Trophoblast cell (in vitro differentiated cells and primary cell): ENCODE measurements at regions not wholly inside any gene's neighbourhood (a gene's known extent, or its start where the extent isn't known, plus 50 kb on each side); places are given as distances from the start of the nearest gene placed in this dataset.

ENCODE experiments used
- DNase-seq, 2 donors: peaks; one replicate each; pipeline ENCODE4 v3.0.0-alpha.2; 2016
- H2AFZ ChIP-seq: 2 replicates; pipeline ENCODE4 v1.6.1; 2013; ENCODE audit warnings: low read length, moderate library complexity, mild to moderate bottlenecking; ENCODE audit not compliant: insufficient read depth, poor library complexity
- H2AK5ac ChIP-seq: 2 replicates; pipeline ENCODE4 v1.6.1; 2013; ENCODE audit warnings: mild to moderate bottlenecking, low read length
- H2BK120ac ChIP-seq: 2 replicates; pipeline ENCODE4 v1.6.1; 2013; ENCODE audit warnings: low read length, mild to moderate bottlenecking, moderate library complexity; ENCODE audit not compliant: insufficient read depth, poor library complexity
- H2BK12ac ChIP-seq: 2 replicates; pipeline ENCODE4 v1.6.1; 2013; ENCODE audit warnings: mild to moderate bottlenecking, low read length, moderate library complexity
- H2BK5ac ChIP-seq: 2 replicates; pipeline ENCODE4 v1.6.1; 2013; ENCODE audit warnings: low read length, low read depth, moderate library complexity, mild to moderate bottlenecking; ENCODE audit not compliant: poor library complexity
- H3K14ac ChIP-seq: 2 replicates; pipeline ENCODE4 v1.6.1; 2013; ENCODE audit warnings: mild to moderate bottlenecking, low read length
- H3K18ac ChIP-seq: 2 replicates; pipeline ENCODE4 v1.6.1; 2013; ENCODE audit warnings: mild to moderate bottlenecking, low read length
- H3K23ac ChIP-seq: 2 replicates; pipeline ENCODE4 v1.6.1; 2013; ENCODE audit warnings: low read length
- H3K27ac ChIP-seq: 2 replicates; pipeline ENCODE4 v1.5.1; 2013; ENCODE audit warnings: low read depth, mild to moderate bottlenecking, inconsistent platforms, low read length, moderate library complexity
- H3K27me3 ChIP-seq: 2 replicates; pipeline ENCODE4 v1.6.1; 2013; ENCODE audit warnings: inconsistent platforms, mild to moderate bottlenecking, low read length, moderate library complexity; ENCODE audit not compliant: insufficient read depth
- H3K36me3 ChIP-seq, 2 experiments: 1 replicate in 1 of 2; 2 replicates in 1 of 2; pipeline ENCODE4 v1.6.1; 2013; ENCODE audit warnings: low read length in 2 of 2, mild to moderate bottlenecking in 2 of 2, moderate library complexity in 1 of 2; ENCODE audit not compliant: insufficient read depth in 2 of 2, control insufficient read depth in 1 of 2
- H3K4ac ChIP-seq: 2 replicates; pipeline ENCODE4 v1.6.1; 2013; ENCODE audit warnings: low read depth, mild to moderate bottlenecking, low read length, moderate library complexity
- H3K4me1 ChIP-seq, 2 experiments: 1 replicate in 1 of 2; 2 replicates in 1 of 2; pipeline ENCODE4 v1.6.1; 2013; ENCODE audit warnings: low read length in 2 of 2, mild to moderate bottlenecking in 2 of 2, moderate library complexity in 1 of 2; ENCODE audit not compliant: insufficient read depth in 2 of 2, control insufficient read depth in 1 of 2
- H3K4me2 ChIP-seq: 2 replicates; pipeline ENCODE4 v1.6.1; 2013; ENCODE audit warnings: inconsistent platforms, mild to moderate bottlenecking, low read length, moderate library complexity
- H3K4me3 ChIP-seq: 2 replicates; pipeline ENCODE4 v1.5.1; 2013; ENCODE audit warnings: mild to moderate bottlenecking, low read depth, low read length, inconsistent platforms
- H3K79me1 ChIP-seq: one replicate; pipeline ENCODE4 v1.6.1; 2013; ENCODE audit warnings: low read length
- H3K79me2 ChIP-seq: 2 replicates; pipeline ENCODE4 v1.6.1; 2013; ENCODE audit warnings: low read length, mild to moderate bottlenecking; ENCODE audit not compliant: control insufficient read depth, insufficient read depth, poor library complexity
- H3K9ac ChIP-seq: 2 replicates; pipeline ENCODE4 v1.6.1; 2013; ENCODE audit warnings: mild to moderate bottlenecking, low read length
- H3K9me3 ChIP-seq: 2 replicates; pipeline ENCODE4 v1.6.1; 2013; ENCODE audit warnings: low read depth, mild to moderate bottlenecking, control low read depth, inconsistent platforms, low read length; ENCODE audit not compliant: insufficient read depth
- H4K12ac ChIP-seq: 2 replicates; pipeline ENCODE4 v1.6.1; 2013; ENCODE audit warnings: low read depth, mild to moderate bottlenecking, low read length, moderate library complexity
- H4K8ac ChIP-seq: 2 replicates; pipeline ENCODE4 v1.6.1; 2013; ENCODE audit warnings: low read depth, mild to moderate bottlenecking, low read length, moderate library complexity
- H4K91ac ChIP-seq: one replicate; pipeline ENCODE4 v1.6.1; 2013; ENCODE audit warnings: low read depth, mild to moderate bottlenecking, low read length, moderate library complexity
- WGBS: extraction: QIAGEN DNeasy Blood & Tissue Kit; methylation state at CpG from one replicate; pipeline ENCODE4 v1.1.7; 2013; ENCODE audit warnings: missing lambda C conversion rate; ENCODE audit not compliant: insufficient read length, insufficient coverage; ENCODE audit errors: extremely low coverage; 5-methylcytosine and 5-hydroxymethylcytosine counted together

GRCh38 chr10:107476408-107476807, 311.9 kb upstream of the SORCS1 start:
- H3K79me1 ChIP-seq: no peaks in the 10 kb centered on the region
- no peak overlapping the region for H2BK12ac ChIP-seq
- H2AFZ ChIP-seq: no peak overlapping the region
- H4K12ac ChIP-seq: no peak overlapping the region
- no peak overlapping the region for H3K14ac ChIP-seq
- no CpG with 5 or more reads among the region's 2 CpGs for WGBS
- no peaks in the 10 kb centered on the region for H3K9me3 ChIP-seq
- no peaks in the 10 kb centered on the region for H3K79me2 ChIP-seq
- H2AK5ac ChIP-seq: no peak overlapping the region
- no peak overlapping the region for H3K4me2 ChIP-seq
- no peak overlapping the region for H3K4me3 ChIP-seq
- no peak overlapping the region for H2BK120ac ChIP-seq
- H4K8ac ChIP-seq: no peak overlapping the region
- no peaks in the 10 kb centered on the region for H3K4me1 ChIP-seq
- no peaks in the 10 kb centered on the region for H3K36me3 ChIP-seq
- H3K18ac ChIP-seq: no peak overlapping the region
- H2BK5ac ChIP-seq: no peak overlapping the region
- H4K91ac ChIP-seq: no peak overlapping the region
- H3K9ac ChIP-seq: no peak overlapping the region
- DNase-seq: no peak
- H3K27ac ChIP-seq: no peak overlapping the region
- H3K23ac ChIP-seq: no peak overlapping the region
- H3K27me3 ChIP-seq: no peaks in the 10 kb centered on the region
- no peak overlapping the region for H3K4ac ChIP-seq

- H3K18ac ChIP-seq: no peak overlapping the region
- no peak overlapping the region for H4K91ac ChIP-seq
- H3K4me1 ChIP-seq: no peaks in the 10 kb centered on the region
- no peak overlapping the region for H3K14ac ChIP-seq
- no peak overlapping the region for H2AFZ ChIP-seq
- no peak overlapping the region for H4K8ac ChIP-seq
- H3K27me3 ChIP-seq: no peaks in the 10 kb centered on the region
- DNase-seq: no peak
- no peak overlapping the region for H3K9ac ChIP-seq
- H2BK5ac ChIP-seq: no peak overlapping the region
- H2AK5ac ChIP-seq: no peak overlapping the region
- H3K36me3 ChIP-seq: no peaks in the 10 kb centered on the region
- no peaks in the 10 kb centered on the region for H3K79me2 ChIP-seq
- H2BK120ac ChIP-seq: no peak overlapping the region
- no peaks in the 10 kb centered on the region for H3K9me3 ChIP-seq
- no peak overlapping the region for H3K27ac ChIP-seq
- no peak overlapping the region for H4K12ac ChIP-seq
- no peaks in the 10 kb centered on the region for H3K79me1 ChIP-seq
- no CpG with 5 or more reads among the region's 1 CpG for WGBS
- H3K4me3 ChIP-seq: no peak overlapping the region
- H3K23ac ChIP-seq: no peak overlapping the region
- no peak overlapping the region for H3K4ac ChIP-seq
- no peak overlapping the region for H2BK12ac ChIP-seq
- H3K4me2 ChIP-seq: no peak overlapping the region
These were observed 310.1 kb upstream of the SORCS1 start for GRCh38 chr10:107474650-107475049.

GRCh38 chr10:107473225-107473624, 308.7 kb upstream of the SORCS1 start:
- no peak overlapping the region for H2AK5ac ChIP-seq
- H3K79me1 ChIP-seq: no peaks in the 10 kb centered on the region
- H3K9me3 ChIP-seq: no peaks in the 10 kb centered on the region
- H3K27me3 ChIP-seq: no peaks in the 10 kb centered on the region
- H4K8ac ChIP-seq: no peak overlapping the region
- H3K9ac ChIP-seq: no peak overlapping the region
- H3K4me3 ChIP-seq: no peak overlapping the region
- no CpG with 5 or more reads among the region's 2 CpGs for WGBS
- H4K12ac ChIP-seq: no peak overlapping the region
- no peak overlapping the region for H3K23ac ChIP-seq
- no peaks in the 10 kb centered on the region for H3K79me2 ChIP-seq
- no peak overlapping the region for H3K27ac ChIP-seq
- no peak overlapping the region for H2BK120ac ChIP-seq
- no peak overlapping the region for H2AFZ ChIP-seq
- no peak overlapping the region for H3K18ac ChIP-seq
- no peak overlapping the region for H3K4ac ChIP-seq
- no peak overlapping the region for H2BK12ac ChIP-seq
- no peak overlapping the region for H3K14ac ChIP-seq
- H3K36me3 ChIP-seq: no peaks in the 10 kb centered on the region
- no peak overlapping the region for H2BK5ac ChIP-seq
- H3K4me2 ChIP-seq: no peak overlapping the region
- H3K4me1 ChIP-seq: no peaks in the 10 kb centered on the region
- H4K91ac ChIP-seq: no peak overlapping the region
- DNase-seq: no peak

- Histone ChIP-seq H3K4me3 (no peak overlapping the region), H4K91ac (no peak overlapping the region), H2AFZ (no peak overlapping the region), H3K9ac (no peak overlapping the region), H4K8ac (no peak overlapping the region), H3K27me3 (no peaks in the 10 kb centered on the region), H3K23ac (no peak overlapping the region), H3K79me1 (no peaks in the 10 kb centered on the region), H2BK12ac (no peak overlapping the region), H2BK120ac (no peak overlapping the region), H3K4me2 (no peak overlapping the region), H3K9me3 (no peaks in the 10 kb centered on the region), H2BK5ac (no peak overlapping the region), H3K4me1 (no peaks in the 10 kb centered on the region), H3K4ac (no peak overlapping the region), H2AK5ac (no peak overlapping the region), H4K12ac (no peak overlapping the region), H3K18ac (no peak overlapping the region), H3K79me2 (no peaks in the 10 kb centered on the region), H3K27ac (no peak overlapping the region), H3K36me3 (no peaks in the 10 kb centered on the region), H3K14ac (no peak overlapping the region)
- no peak for DNase-seq
- no CpG with 5 or more reads among the region's 2 CpGs for WGBS
These were observed 307.4 kb upstream of the SORCS1 start for GRCh38 chr10:107471911-107472310.
